SKM-1 treated with dmso at 0.1 percent for 144 hours (cell line): ENCODE measurements at regions not wholly inside any gene's neighbourhood (a gene's known extent, or its start where the extent isn't known, plus 50 kb on each side); places are given as distances from the start of the nearest gene placed in this dataset.
"Not testable (repeated sequence)": the region's sequence is repeated elsewhere in the genome, so short reads cannot be mapped to it uniquely, and the experiment has no call there.

Source experiments
- DNase-seq: peaks from one replicate; lab custom pipeline; 2025; ENCODE audit not compliant: unreplicated experiment; lab: John Stamatoyannopoulos, UW

GRCh38 chr13:112145551-112146360 lies 78.8 kb downstream of the SOX1 start:
- DNase-seq, result no peak

- DNase-seq, result no peak
These were observed 83.4 kb downstream of the SOX1 start for GRCh38 chr13:112150352-112150751.

GRCh38 chr13:112152846-112153245 lies 85.9 kb downstream of the SOX1 start:
- no peak for DNase-seq

- no peak for DNase-seq
These were observed 86.4 kb downstream of the SOX1 start for GRCh38 chr13:112153364-112153763.

- no peak for DNase-seq
These were observed 86.9 kb downstream of the SOX1 start for GRCh38 chr13:112153846-112154245.

GRCh38 chr13:112154301-112155060 lies 87.5 kb downstream of the SOX1 start:
- no peak for DNase-seq

GRCh38 chr13:112158961-112159360 lies 92.0 kb downstream of the SOX1 start:
- DNase-seq, result no peak

- DNase-seq, result no peak
These were observed 92.9 kb downstream of the SOX1 start for GRCh38 chr13:112159575-112160547.

GRCh38 chr13:112160558-112160957 lies 93.6 kb downstream of the SOX1 start:
- DNase-seq, result no peak

GRCh38 chr13:112161521-112162301 lies 94.8 kb downstream of the SOX1 start:
- DNase-seq, result no peak

- not testable (repeated sequence) for DNase-seq
These were observed 97.0 kb downstream of the SOX1 start for GRCh38 chr13:112163691-112164660.

GRCh38 chr13:112165712-112166111 lies 98.8 kb downstream of the SOX1 start:
- DNase-seq, result no peak

- DNase-seq, result no peak
These were observed 101.8 kb downstream of the SOX1 start for GRCh38 chr13:112168761-112169160.

GRCh38 chr13:112169941-112170822 lies 103.2 kb downstream of the SOX1 start:
- DNase-seq, result no peak

GRCh38 chr13:112170823-112171569 lies 104.0 kb downstream of the SOX1 start:
- no peak for DNase-seq

- no peak for DNase-seq
These were observed 104.6 kb downstream of the SOX1 start for GRCh38 chr13:112171570-112171965.

GRCh38 chr13:112172017-112172416 lies 105.1 kb downstream of the SOX1 start:
- DNase-seq, result no peak
